SK-N-MC (cell line): ENCODE measurements at regions not wholly inside any gene's neighbourhood (a gene's known extent, or its start where the extent isn't known, plus 50 kb on each side); places are given as distances from the start of the nearest gene placed in this dataset.

ENCODE experiments used
- DNase-seq: peaks from one replicate; pipeline ENCODE4 v3.0.0-alpha.2; 2011; ENCODE audit warnings: low read depth, low spot score
- H3K27ac ChIP-seq: fragments of 200-600 bp; sonication (generic); 2 replicates; pipeline ENCODE4 v1.5.1; 2016; ENCODE audit warnings: mixed run types
- H3K36me3 ChIP-seq: fragments of 200-600 bp; sonication (generic); 2 replicates; pipeline ENCODE4 v1.6.1; 2017; ENCODE audit warnings: antibody characterized with exemption, low read length, mixed read lengths; ENCODE audit not compliant: insufficient read depth
- H3K4me3 ChIP-seq: fragments of 200-600 bp; sonication (generic); 2 replicates; pipeline ENCODE4 v1.5.1; 2016
- H3K9ac ChIP-seq: fragments of 200-600 bp; sonication (generic); 2 replicates; pipeline ENCODE4 v1.8.0; 2017; ENCODE audit warnings: mixed run types, mixed read lengths; ENCODE audit not compliant: insufficient read length
- H3K9me3 ChIP-seq: fragments of 200-600 bp; sonication (generic); 2 replicates; pipeline ENCODE4 v1.6.1; 2017; ENCODE audit warnings: low read depth, mild to moderate bottlenecking, antibody characterized with exemption, low read length, moderate library complexity, mixed read lengths
- EZH2 ChIP-seq: fragments of 200-600 bp; sonication (generic); IDR thresholded peaks from one replicate; pipeline ENCODE4 v1.6.1; 2017; ENCODE audit warnings: antibody characterized with exemption
- FOXP2 ChIP-seq: optimal IDR thresholded peaks from 2 replicates; pipeline ENCODE3; 2011; ENCODE audit warnings: mild to moderate bottlenecking, moderate library complexity; ENCODE audit not compliant: insufficient read depth; ENCODE audit errors: extremely low read length, control extremely low read depth
- POLR2AphosphoS5 ChIP-seq: IDR thresholded peaks from 2 replicates; pipeline ENCODE4 v1.6.1; 2012; ENCODE audit warnings: mild to moderate bottlenecking, low read depth, low read length, borderline replicate concordance

- H3K36me3 ChIP-seq = no peaks in the 10 kb centered on the region
- H3K27ac ChIP-seq = no peak overlapping the region
- no peak overlapping the region for H3K9ac ChIP-seq
- TF ChIP-seq POLR2AphosphoS5 = no peak
- no peak for TF ChIP-seq EZH2
- no peak for TF ChIP-seq FOXP2
- no peaks in the 10 kb centered on the region for H3K9me3 ChIP-seq
- no peak overlapping the region for H3K4me3 ChIP-seq
- DNase-seq = no peak
Observed at GRCh38 chr3:79869461-79870312, 101.9 kb upstream of the ROBO1 start.

- TF ChIP-seq FOXP2 (no peak), POLR2AphosphoS5 (no peak), EZH2 (no peak)
- Histone ChIP-seq H3K9me3 (no peaks in the 10 kb centered on the region), H3K4me3 (no peak overlapping the region), H3K9ac (no peak overlapping the region), H3K27ac (no peak overlapping the region), H3K36me3 (no peaks in the 10 kb centered on the region)
- no peak for DNase-seq
Observed at GRCh38 chr3:79866162-79866561, 98.4 kb upstream of the ROBO1 start.

- H3K36me3 ChIP-seq = no peaks in the 10 kb centered on the region
Observed at GRCh38 chr3:79864077-79864476, 96.3 kb upstream of the ROBO1 start.

GRCh38 chr3:79848876-79849275, 81.1 kb upstream of the ROBO1 start:
- DNase-seq = no peak
- TF ChIP-seq FOXP2 (no peak), POLR2AphosphoS5 (no peak), EZH2 (no peak)
- Histone ChIP-seq H3K27ac (no peak overlapping the region), H3K9ac (no peak overlapping the region), H3K36me3 (no peaks in the 10 kb centered on the region), H3K4me3 (no peak overlapping the region), H3K9me3 (no peaks in the 10 kb centered on the region)

More at GRCh38 chr3:79864077-79864476, 96.3 kb upstream of the ROBO1 start:
- Histone ChIP-seq H3K9me3 (no peaks in the 10 kb centered on the region), H3K4me3 (no peak overlapping the region), H3K9ac (no peak overlapping the region), H3K27ac (no peak overlapping the region)
- DNase-seq = no peak
- TF ChIP-seq FOXP2 = no peak
- no peak for TF ChIP-seq POLR2AphosphoS5
- TF ChIP-seq EZH2 = no peak

- Histone ChIP-seq H3K36me3 (no peaks in the 10 kb centered on the region), H3K27ac (no peak overlapping the region), H3K9ac (no peak overlapping the region), H3K4me3 (no peak overlapping the region), H3K9me3 (no peaks in the 10 kb centered on the region)
- no peak for DNase-seq
- TF ChIP-seq POLR2AphosphoS5 (no peak), FOXP2 (no peak), EZH2 (no peak)
Observed at GRCh38 chr3:79847928-79848327, 80.1 kb upstream of the ROBO1 start.

- Histone ChIP-seq H3K4me3 (no peak overlapping the region), H3K9ac (no peak overlapping the region), H3K9me3 (no peaks in the 10 kb centered on the region), H3K27ac (no peak overlapping the region), H3K36me3 (no peaks in the 10 kb centered on the region)
- no peak for DNase-seq
- no peak for TF ChIP-seq EZH2
- TF ChIP-seq FOXP2 = no peak
- no peak for TF ChIP-seq POLR2AphosphoS5
Observed at GRCh38 chr3:79846148-79846933, 78.5 kb upstream of the ROBO1 start.

GRCh38 chr3:79845546-79845945, 77.7 kb upstream of the ROBO1 start:
- DNase-seq = no peak
- no peaks in the 10 kb centered on the region for H3K36me3 ChIP-seq
- no peak overlapping the region for H3K4me3 ChIP-seq
- H3K9me3 ChIP-seq = no peaks in the 10 kb centered on the region
- no peak overlapping the region for H3K27ac ChIP-seq
- no peak for TF ChIP-seq FOXP2
- no peak for TF ChIP-seq EZH2
- no peak for TF ChIP-seq POLR2AphosphoS5
- no peak overlapping the region for H3K9ac ChIP-seq

- Histone ChIP-seq H3K27ac (no peak overlapping the region), H3K36me3 (no peaks in the 10 kb centered on the region), H3K9ac (no peak overlapping the region), H3K9me3 (no peaks in the 10 kb centered on the region), H3K4me3 (no peak overlapping the region)
- TF ChIP-seq POLR2AphosphoS5 (no peak), FOXP2 (no peak), EZH2 (no peak)
- no peak for DNase-seq
Observed at GRCh38 chr3:79844176-79844575, 76.4 kb upstream of the ROBO1 start.

GRCh38 chr3:79843180-79843579, 75.4 kb upstream of the ROBO1 start:
- Histone ChIP-seq H3K4me3 (no peak overlapping the region), H3K27ac (no peak overlapping the region), H3K36me3 (no peaks in the 10 kb centered on the region), H3K9me3 (no peaks in the 10 kb centered on the region), H3K9ac (no peak overlapping the region)
- DNase-seq = no peak
- TF ChIP-seq EZH2 = no peak
- no peak for TF ChIP-seq POLR2AphosphoS5
- TF ChIP-seq FOXP2 = no peak
